ENCODE measurements at regions not wholly inside any gene's neighbourhood (a gene's known extent, or its start where the extent isn't known, plus 50 kb on each side); places are given as distances from the start of the nearest gene placed in this dataset.

DNA sequence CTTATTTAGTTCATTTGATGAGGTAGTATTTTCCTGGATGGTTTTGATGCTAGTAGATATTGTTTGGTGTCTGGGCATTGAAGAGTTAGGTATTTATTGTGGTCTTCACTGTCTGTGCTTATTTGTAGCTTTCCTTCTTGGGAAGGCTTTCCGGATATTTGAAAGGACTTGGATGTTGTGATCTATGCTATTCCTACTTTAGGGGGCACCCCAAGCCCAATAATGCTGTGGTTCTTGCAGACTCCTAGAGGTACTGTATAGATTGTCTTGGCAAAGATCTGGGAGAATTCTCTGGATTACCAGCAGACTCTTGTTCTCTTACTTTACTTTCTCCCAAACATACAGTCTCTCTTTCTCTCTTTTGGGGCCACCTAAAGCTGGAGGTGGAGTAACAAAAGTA, 315.7 kb downstream of the MAT2B start:
- TF ChIP-seq RAD21 (IDR thresholded peaks at IDR 0.05) (peak in 1 of 2 donors; percentile 9), YY1 (IDR thresholded peaks at IDR 0.05) (no peak)

Data from liver (tissue), 2 donors.